Naive thymus-derived CD4-positive, alpha-beta T cell (primary cell): ENCODE measurements at regions not wholly inside any gene's neighbourhood (a gene's known extent, or its start where the extent isn't known, plus 50 kb on each side); places are given as distances from the start of the nearest gene placed in this dataset.

Experiments used
- ATAC-seq: fragments of 150-1000 bp; cut with Tn5 transposase; 2 replicates; pipeline ENCODE4 v1.10.0; 2021; ENCODE audit warnings: mild to moderate bottlenecking, moderate library complexity
- CTCF ChIA-PET: fragments of 350-600 bp; sonication (Branson Sonifier 250); formaldehyde crosslinking; loops from one replicate; lab custom pipeline; 2021; ENCODE audit warnings: antibody characterized with exemption; lab: Charles Lee
- POLR2A ChIA-PET: fragments of 350-600 bp; sonication (Branson Sonifier 250); formaldehyde crosslinking; loops from one replicate; lab custom pipeline; 2021; ENCODE audit warnings: antibody characterized with exemption, inconsistent platforms; lab: Charles Lee
- DNase-seq, 9 donors: peaks; one replicate each; pipeline versions ENCODE4 v3.0.0 to v3.0.0-alpha.2; 2020 to 2022; ENCODE audit warnings: mixed read lengths in 1 of 9
- H3K27ac ChIP-seq: one replicate; pipeline ENCODE4 v1.7.0; 2013; ENCODE audit warnings: mild to moderate bottlenecking, low read depth, low read length, moderate library complexity
- H3K27me3 ChIP-seq, 2 donors: one replicate each; pipeline ENCODE4 v1.7.0; 2013; ENCODE audit warnings: low read length in 2 of 2, mild to moderate bottlenecking in 2 of 2, moderate library complexity in 2 of 2; ENCODE audit not compliant: control insufficient read depth in 2 of 2, insufficient read depth in 2 of 2
- H3K36me3 ChIP-seq, 3 experiments: 1 replicate in 2 of 3; 2 replicates in 1 of 3; pipeline ENCODE4 v1.7.0; 2013; ENCODE audit warnings: low read length in 3 of 3, mild to moderate bottlenecking in 3 of 3, moderate library complexity in 1 of 3; ENCODE audit not compliant: insufficient read depth in 3 of 3, control insufficient read depth in 2 of 3
- H3K4me1 ChIP-seq, 2 donors: one replicate each; pipeline ENCODE4 v1.7.0; 2013; ENCODE audit warnings: low read length in 2 of 2, mild to moderate bottlenecking in 2 of 2, moderate library complexity in 1 of 2; ENCODE audit not compliant: control insufficient read depth in 2 of 2, insufficient read depth in 2 of 2
- H3K4me3 ChIP-seq: 2 replicates; pipeline ENCODE4 v1.7.0; 2013; ENCODE audit warnings: mild to moderate bottlenecking, low read length
- H3K9me3 ChIP-seq, 3 experiments: 1 replicate in 2 of 3; 2 replicates in 1 of 3; pipeline ENCODE4 v1.7.0; 2013; ENCODE audit warnings: low read length in 3 of 3; ENCODE audit not compliant: control insufficient read depth in 2 of 3
- H3K27ac Mint-ChIP-seq, 9 donors: one replicate each; pipeline ENCODE4 v1.8.0; 2020 to 2022; ENCODE audit warnings: mixed read lengths in 9 of 9, mild to moderate bottlenecking in 8 of 9, moderate library complexity in 5 of 9, inconsistent platforms in 2 of 9
- H3K27me3 Mint-ChIP-seq, 5 donors: one replicate each; pipeline ENCODE4 v1.8.0; 2021 to 2022; ENCODE audit warnings: mixed read lengths in 5 of 5, mild to moderate bottlenecking in 1 of 5
- H3K36me3 Mint-ChIP-seq, 5 donors: one replicate each; pipeline ENCODE4 v1.8.0; 2020 to 2022; ENCODE audit warnings: mixed read lengths in 5 of 5, mild to moderate bottlenecking in 3 of 5, inconsistent platforms in 1 of 5
- H3K4me1 Mint-ChIP-seq, 7 donors: one replicate each; pipeline ENCODE4 v1.8.0; 2020 to 2022; ENCODE audit warnings: mixed read lengths in 7 of 7, mild to moderate bottlenecking in 3 of 7, inconsistent platforms in 1 of 7
- H3K4me3 Mint-ChIP-seq, 10 donors: one replicate each; pipeline ENCODE4 v1.8.0; 2020 to 2022; ENCODE audit warnings: mild to moderate bottlenecking in 10 of 10, mixed read lengths in 10 of 10, moderate library complexity in 6 of 10, inconsistent platforms in 2 of 10
- H3K9me3 Mint-ChIP-seq, 11 donors: one replicate each; pipeline ENCODE4 v1.8.0; 2020 to 2022; ENCODE audit warnings: mixed read lengths in 11 of 11, mild to moderate bottlenecking in 4 of 11, inconsistent platforms in 1 of 11, moderate library complexity in 1 of 11
- intact Hi-C, 2 donors: fragments of 100-400 bp; cut with micrococcal nuclease; formaldehyde crosslinking; loops; one replicate each; pipeline ENCODE4 v1.15.1; 2023

- Mint-ChIP-seq H3K4me1 (no peaks in the 10 kb centered on the region), H3K9me3 (peaks cover 0 to 3% (median 0%) of the 10 kb centered on the region in 11 donors), H3K27ac (no peak overlapping the region), H3K4me3 (no peak overlapping the region), H3K27me3 (peaks cover 0 to 9% (median 5%) of the 10 kb centered on the region in 5 donors), H3K36me3 (no peaks in the 10 kb centered on the region)
- Histone ChIP-seq H3K9me3 (no peaks in the 10 kb centered on the region), H3K27me3 (no peaks in the 10 kb centered on the region), H3K4me1 (no peaks in the 10 kb centered on the region), H3K4me3 (no peak overlapping the region), H3K27ac (no peak overlapping the region), H3K36me3 (no peaks in the 10 kb centered on the region)
- intact Hi-C loops = no loop called here
- ChIA-PET CTCF (no interaction called here), POLR2A (interaction anchor here (0.5 kb wide), 1 partner anchor 31 kb away, joined by 3 read pairs; no protein-coding TSS in a partner anchor)
- no peak for ATAC-seq
- no peak for DNase-seq
Measured at GRCh38 chr9:34887841-34888240, 70.2 kb upstream of the PHF24 start.

GRCh38 chr9:34884747-34885189 lies 73.3 kb upstream of the PHF24 start:
- POLR2A ChIA-PET = no interaction called here
- DNase-seq (peak in 2 of 9 donors; percentile 3 to 49), ATAC-seq (peak; percentile 26)
- Mint-ChIP-seq H3K36me3 (no peaks in the 10 kb centered on the region), H3K9me3 (peaks cover 0 to 3% (median 0%) of the 10 kb centered on the region in 11 donors), H3K27ac (no peak overlapping the region), H3K4me1 (no peaks in the 10 kb centered on the region), H3K27me3 (peaks cover 0 to 8% (median under 1%) of the 10 kb centered on the region in 5 donors), H3K4me3 (no peak overlapping the region)
- intact Hi-C loops = no loop called here
- no peaks in the 10 kb centered on the region for H3K9me3 ChIP-seq
- no peaks in the 10 kb centered on the region for H3K27me3 ChIP-seq
- H3K4me1 ChIP-seq = no peaks in the 10 kb centered on the region
- no peak overlapping the region for H3K27ac ChIP-seq
- no peaks in the 10 kb centered on the region for H3K36me3 ChIP-seq
- no peak overlapping the region for H3K4me3 ChIP-seq
- CTCF ChIA-PET = interaction anchor here (1.1 kb wide), 1 partner anchor 15 kb away, joined by 3 read pairs; no protein-coding TSS in a partner anchor

- H3K36me3 Mint-ChIP-seq = no peaks in the 10 kb centered on the region
- H3K9me3 ChIP-seq = no peaks in the 10 kb centered on the region
- H3K27ac ChIP-seq = no peak overlapping the region
- ATAC-seq (no peak), DNase-seq (no peak)
- CTCF ChIA-PET = no interaction called here
- peaks cover 14 to 40% (median 30%) of the 10 kb centered on the region in 5 donors for H3K27me3 Mint-ChIP-seq
- POLR2A ChIA-PET = no interaction called here
- H3K27me3 ChIP-seq = no peaks in the 10 kb centered on the region
- intact Hi-C loops = no loop called here
- no peak overlapping the region for H3K4me3 Mint-ChIP-seq
- H3K4me3 ChIP-seq = no peak overlapping the region
- H3K27ac Mint-ChIP-seq = no peak overlapping the region
- no peaks in the 10 kb centered on the region for H3K4me1 ChIP-seq
- H3K9me3 Mint-ChIP-seq = peaks cover 0 to 6% (median 0%) of the 10 kb centered on the region in 11 donors
- H3K36me3 ChIP-seq = no peaks in the 10 kb centered on the region
- no peaks in the 10 kb centered on the region for H3K4me1 Mint-ChIP-seq
Measured at GRCh38 chr9:34876096-34876495, 82.0 kb upstream of the PHF24 start.

- Histone ChIP-seq H3K27ac (no peak overlapping the region), H3K4me1 (no peaks in the 10 kb centered on the region), H3K4me3 (no peak overlapping the region), H3K27me3 (no peaks in the 10 kb centered on the region), H3K9me3 (no peaks in the 10 kb centered on the region), H3K36me3 (no peaks in the 10 kb centered on the region)
- DNase-seq (peak in 1 of 9 donors; percentile 1), ATAC-seq (no peak)
- Mint-ChIP-seq H3K27ac (no peak overlapping the region), H3K4me1 (no peaks in the 10 kb centered on the region), H3K36me3 (peaks cover 0 to 4% (median 0%) of the 10 kb centered on the region in 5 donors), H3K9me3 (peaks cover 0 to 24% (median 7%) of the 10 kb centered on the region in 11 donors), H3K4me3 (no peak overlapping the region), H3K27me3 (peaks cover 6 to 33% (median 22%) of the 10 kb centered on the region in 5 donors)
- CTCF ChIA-PET = no interaction called here
- intact Hi-C loops = no loop called here
- POLR2A ChIA-PET = no interaction called here
Measured at GRCh38 chr9:34869390-34869789, 88.7 kb upstream of the PHF24 start.

- Histone ChIP-seq H3K27me3 (no peaks in the 10 kb centered on the region), H3K27ac (no peak overlapping the region), H3K9me3 (no peaks in the 10 kb centered on the region), H3K4me3 (no peak overlapping the region), H3K4me1 (no peaks in the 10 kb centered on the region), H3K36me3 (no peaks in the 10 kb centered on the region)
- peaks cover 0 to 18% (median 6%) of the 10 kb centered on the region in 5 donors for H3K36me3 Mint-ChIP-seq
- DNase-seq = no peak
- H3K9me3 Mint-ChIP-seq = peaks cover 4 to 37% (median 22%) of the 10 kb centered on the region in 11 donors
- ChIA-PET CTCF (no interaction called here), POLR2A (no interaction called here)
- no peak overlapping the region for H3K27ac Mint-ChIP-seq
- no peaks in the 10 kb centered on the region for H3K4me1 Mint-ChIP-seq
- intact Hi-C loops = no loop called here
- H3K27me3 Mint-ChIP-seq = peaks cover 8 to 45% (median 38%) of the 10 kb centered on the region in 5 donors
- H3K4me3 Mint-ChIP-seq = no peak overlapping the region
- ATAC-seq = no peak
Measured at GRCh38 chr9:34866614-34867013, 91.5 kb upstream of the PHF24 start.

GRCh38 chr9:34863426-34863825 lies 94.7 kb upstream of the PHF24 start:
- Histone ChIP-seq H3K27me3 (no peaks in the 10 kb centered on the region), H3K4me3 (no peak overlapping the region), H3K9me3 (peaks cover 0 to 1% (median 0%) of the 10 kb centered on the region in 3 experiments), H3K4me1 (no peaks in the 10 kb centered on the region), H3K27ac (no peak overlapping the region), H3K36me3 (no peaks in the 10 kb centered on the region)
- Mint-ChIP-seq H3K4me1 (no peaks in the 10 kb centered on the region), H3K36me3 (peaks cover 0 to 18% (median 6%) of the 10 kb centered on the region in 5 donors), H3K9me3 (peaks cover 4 to 52% (median 25%) of the 10 kb centered on the region in 11 donors), H3K4me3 (no peak overlapping the region), H3K27ac (no peak overlapping the region), H3K27me3 (peaks cover 5 to 51% (median 31%) of the 10 kb centered on the region in 5 donors)
- no peak for ATAC-seq
- intact Hi-C loops = no loop called here
- ChIA-PET POLR2A (no interaction called here), CTCF (no interaction called here)
- DNase-seq = no peak

- ChIA-PET POLR2A (no interaction called here), CTCF (no interaction called here)
- peaks cover 0 to 20% (median 6%) of the 10 kb centered on the region in 5 donors for H3K36me3 Mint-ChIP-seq
- H3K27ac ChIP-seq = no peak overlapping the region
- peaks cover 6 to 54% (median 27%) of the 10 kb centered on the region in 11 donors for H3K9me3 Mint-ChIP-seq
- H3K27ac Mint-ChIP-seq = no peak overlapping the region
- intact Hi-C loops = no loop called here
- H3K36me3 ChIP-seq = no peaks in the 10 kb centered on the region
- H3K4me1 Mint-ChIP-seq = no peaks in the 10 kb centered on the region
- no peaks in the 10 kb centered on the region for H3K4me1 ChIP-seq
- H3K4me3 ChIP-seq = no peak overlapping the region
- H3K27me3 ChIP-seq = no peaks in the 10 kb centered on the region
- no peak for DNase-seq
- H3K9me3 ChIP-seq = peaks cover 0 to 5% (median 0%) of the 10 kb centered on the region in 3 experiments
- no peak for ATAC-seq
- peak overlapping the region in 1 of 10 donors; percentile 16 for H3K4me3 Mint-ChIP-seq
- H3K27me3 Mint-ChIP-seq = peaks cover 5 to 53% (median 35%) of the 10 kb centered on the region in 5 donors
Measured at GRCh38 chr9:34862836-34863235, 95.2 kb upstream of the PHF24 start.
